Stomach smooth muscle (tissue), 2 donors: ENCODE measurements at regions not wholly inside any gene's neighbourhood (a gene's known extent, or its start where the extent isn't known, plus 50 kb on each side); places are given as distances from the start of the nearest gene placed in this dataset.

ENCODE experiments used
- H3K27ac ChIP-seq: one replicate; pipeline ENCODE4 v1.7.0; 2013; ENCODE audit warnings: mild to moderate bottlenecking, low read length, inconsistent platforms
- H3K27me3 ChIP-seq, 2 donors: one replicate each; pipeline ENCODE4 v1.7.0; 2013; ENCODE audit warnings: low read length in 2 of 2; ENCODE audit not compliant: insufficient read depth in 2 of 2, control insufficient read depth in 1 of 2
- H3K36me3 ChIP-seq, 2 donors: one replicate each; pipeline ENCODE4 v1.7.0; 2013; ENCODE audit warnings: low read length in 2 of 2; ENCODE audit not compliant: control insufficient read depth in 2 of 2, insufficient read depth in 2 of 2
- H3K4me1 ChIP-seq: one replicate; pipeline ENCODE4 v1.7.0; 2013; ENCODE audit warnings: low read length; ENCODE audit not compliant: control insufficient read depth, insufficient read depth
- H3K4me3 ChIP-seq, 2 donors: one replicate each; pipeline ENCODE4 v1.7.0; 2013; ENCODE audit warnings: low read length in 2 of 2
- H3K9ac ChIP-seq, 2 donors: one replicate each; pipeline ENCODE4 v1.7.0; 2013; ENCODE audit warnings: low read length in 2 of 2, mild to moderate bottlenecking in 1 of 2
- H3K9me3 ChIP-seq, 2 donors: one replicate each; pipeline ENCODE4 v1.7.0; 2013; ENCODE audit warnings: low read length in 2 of 2; ENCODE audit not compliant: control insufficient read depth in 2 of 2
- donor health status: healthy.
- donor health status: Pancreatic carcinoma.

DNA sequence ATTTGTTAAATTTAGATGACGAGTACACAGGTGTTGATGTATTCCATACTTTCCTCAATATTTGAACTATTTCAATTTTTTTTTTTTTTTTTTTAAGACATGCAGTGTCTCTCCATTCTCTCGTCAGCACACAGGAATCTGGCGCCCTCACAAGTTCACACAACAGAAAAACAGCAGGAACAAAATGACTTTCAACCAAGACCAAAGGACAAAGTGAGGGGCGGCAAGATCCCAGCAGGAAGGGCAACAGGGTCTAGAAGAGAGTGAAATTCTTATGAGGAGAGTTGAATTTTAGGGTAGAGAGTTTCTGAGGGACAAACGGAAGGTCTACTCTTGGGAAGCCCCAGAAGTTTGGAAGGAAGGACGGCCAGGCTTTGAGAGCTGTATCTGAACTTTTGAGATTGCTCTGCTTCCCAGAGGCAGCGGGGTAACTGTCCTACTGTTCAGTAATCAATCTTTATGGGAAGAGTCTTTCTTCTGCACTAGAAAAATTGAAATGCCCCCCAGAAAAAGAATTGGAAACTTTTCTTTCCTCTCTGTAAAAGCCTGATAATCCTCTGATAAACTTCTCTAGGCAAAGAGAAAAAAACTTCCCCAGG, 760.2 kb downstream of the RAB28 start:
- H3K9ac ChIP-seq, result no peak overlapping the region
- H3K9me3 ChIP-seq, result no peaks in the 10 kb centered on the region
- no peak overlapping the region for H3K27ac ChIP-seq
- H3K36me3 ChIP-seq, result no peaks in the 10 kb centered on the region
- no peak overlapping the region for H3K4me3 ChIP-seq
- no peaks in the 10 kb centered on the region for H3K4me1 ChIP-seq
- no peaks in the 10 kb centered on the region for H3K27me3 ChIP-seq

DNA sequence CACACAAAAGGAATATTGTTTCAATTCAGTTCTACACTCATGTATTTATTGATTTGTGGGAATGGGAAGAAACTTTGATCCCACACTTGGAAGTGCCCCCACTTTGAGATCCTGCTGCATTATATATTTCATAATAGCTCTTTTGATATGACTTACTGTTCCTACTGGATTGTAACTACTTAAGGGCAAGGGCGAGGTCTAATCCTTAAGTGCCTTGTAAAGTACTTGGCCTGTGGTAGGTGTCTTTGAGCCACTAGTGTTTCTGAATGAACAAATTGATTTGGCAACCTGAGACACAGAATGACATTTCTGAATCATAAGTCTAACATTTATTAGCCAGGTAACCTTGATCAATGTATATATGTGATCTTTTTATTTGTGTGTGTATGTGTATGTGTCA, 767.2 kb downstream of the RAB28 start:
- no peak overlapping the region for H3K9ac ChIP-seq
- no peak overlapping the region for H3K27ac ChIP-seq
- no peaks in the 10 kb centered on the region for H3K36me3 ChIP-seq
- no peaks in the 10 kb centered on the region for H3K4me1 ChIP-seq
- no peaks in the 10 kb centered on the region for H3K27me3 ChIP-seq
- no peaks in the 10 kb centered on the region for H3K9me3 ChIP-seq
- no peak overlapping the region for H3K4me3 ChIP-seq

DNA sequence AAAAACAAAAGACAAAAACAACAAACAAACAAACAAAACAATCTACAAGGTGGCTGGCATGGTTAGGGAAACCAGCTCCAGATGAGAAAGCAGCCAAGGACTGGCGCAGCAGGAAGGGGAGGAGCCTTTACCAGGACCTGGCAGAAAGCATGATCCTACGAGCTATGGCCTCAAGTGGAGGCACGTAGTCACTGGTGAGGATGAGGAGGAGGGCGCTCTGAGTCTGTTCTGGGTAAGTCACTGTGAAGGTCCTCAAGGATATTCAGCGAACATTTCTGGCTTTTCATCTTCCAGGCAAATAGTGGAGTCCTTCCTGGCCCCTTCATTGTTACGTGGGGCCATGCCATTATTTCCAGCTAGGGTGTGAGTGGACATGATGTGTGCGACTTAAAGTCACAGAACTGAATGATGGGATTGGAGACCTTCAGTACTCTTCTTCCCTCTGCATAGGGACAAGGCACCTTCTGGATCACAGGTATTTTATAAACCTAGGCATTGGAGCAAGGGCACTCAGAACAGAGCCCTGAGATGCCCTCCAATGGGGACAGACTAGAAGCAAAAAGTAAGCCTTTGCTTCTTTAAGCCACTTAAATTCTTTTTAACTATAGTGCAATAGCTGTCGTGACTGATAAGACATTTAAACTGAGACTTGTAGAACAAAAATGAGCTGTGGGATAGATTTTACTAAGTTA, 771.3 kb downstream of the RAB28 start:
- Histone ChIP-seq H3K27ac (no peak overlapping the region), H3K36me3 (no peaks in the 10 kb centered on the region), H3K4me1 (no peaks in the 10 kb centered on the region), H3K4me3 (no peak overlapping the region), H3K9ac (no peak overlapping the region), H3K9me3 (no peaks in the 10 kb centered on the region), H3K27me3 (no peaks in the 10 kb centered on the region)

DNA sequence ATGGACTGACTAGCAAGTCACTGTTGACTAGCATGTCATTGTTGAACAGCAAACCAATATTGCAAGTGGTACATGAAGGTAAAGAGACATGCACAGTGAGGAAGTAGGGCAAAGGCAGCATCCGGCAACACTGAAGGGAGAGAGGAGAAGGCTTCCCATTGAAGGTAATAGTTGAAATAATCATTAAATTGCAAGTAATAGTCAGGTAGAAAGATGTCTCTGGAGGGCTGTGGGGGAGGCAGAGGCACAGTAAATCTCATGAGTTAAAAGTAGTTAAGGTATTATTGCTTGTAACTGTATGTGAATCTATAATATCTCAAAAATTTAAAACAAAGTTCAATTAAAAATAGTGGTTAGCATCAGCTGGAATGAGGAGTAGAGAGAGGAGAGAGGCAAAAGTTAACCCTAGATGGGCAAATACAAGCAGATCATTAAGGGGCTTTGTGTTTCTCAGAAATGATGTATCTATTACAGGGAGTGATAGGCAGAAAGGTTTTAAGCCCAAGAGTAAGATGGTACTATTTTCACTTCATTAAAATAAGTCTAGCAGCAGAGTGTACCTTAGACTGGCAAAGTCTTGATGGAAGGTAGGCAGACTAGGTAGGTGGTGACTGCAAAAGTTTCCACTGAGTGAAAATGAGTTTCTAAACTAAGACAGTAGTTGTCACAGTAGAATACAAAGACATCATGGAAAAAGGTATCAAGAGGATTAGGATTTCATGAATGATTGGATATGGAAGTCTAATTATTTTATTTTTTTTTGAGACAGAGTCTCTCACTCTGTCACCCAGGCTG, 776.6 kb downstream of the RAB28 start:
- H3K9me3 ChIP-seq, result no peaks in the 10 kb centered on the region
- no peak overlapping the region for H3K9ac ChIP-seq

DNA sequence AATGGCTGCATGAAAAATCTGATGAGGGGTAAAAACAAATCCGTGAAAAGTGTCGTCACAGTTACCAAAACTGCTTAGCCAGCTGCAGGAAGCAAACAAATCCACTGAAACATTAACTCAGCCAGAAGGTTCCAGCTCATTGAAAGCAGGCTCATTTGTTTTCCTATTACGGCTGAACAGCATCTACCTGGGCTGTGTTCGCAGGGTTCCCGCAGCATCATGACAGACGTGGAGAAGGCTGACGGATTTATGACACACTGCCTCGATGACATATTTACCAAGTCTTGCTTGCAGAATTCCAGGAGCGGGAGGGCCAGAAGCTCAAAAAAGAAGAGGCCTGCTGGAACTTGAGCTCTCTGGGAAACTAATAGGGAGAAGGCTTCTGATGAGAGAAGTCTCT, 781.1 kb downstream of the RAB28 start:
- no peak overlapping the region for H3K9ac ChIP-seq
- H3K4me3 ChIP-seq, result no peak overlapping the region
- H3K9me3 ChIP-seq, result no peaks in the 10 kb centered on the region
- no peak overlapping the region for H3K27ac ChIP-seq
- H3K4me1 ChIP-seq, result no peaks in the 10 kb centered on the region
- no peaks in the 10 kb centered on the region for H3K27me3 ChIP-seq
- H3K36me3 ChIP-seq, result no peaks in the 10 kb centered on the region

More for the DNA sequence above, 776.6 kb downstream of the RAB28 start:
- Histone ChIP-seq H3K4me1 (no peaks in the 10 kb centered on the region), H3K36me3 (no peaks in the 10 kb centered on the region), H3K4me3 (no peak overlapping the region), H3K27ac (no peak overlapping the region), H3K27me3 (no peaks in the 10 kb centered on the region)

DNA sequence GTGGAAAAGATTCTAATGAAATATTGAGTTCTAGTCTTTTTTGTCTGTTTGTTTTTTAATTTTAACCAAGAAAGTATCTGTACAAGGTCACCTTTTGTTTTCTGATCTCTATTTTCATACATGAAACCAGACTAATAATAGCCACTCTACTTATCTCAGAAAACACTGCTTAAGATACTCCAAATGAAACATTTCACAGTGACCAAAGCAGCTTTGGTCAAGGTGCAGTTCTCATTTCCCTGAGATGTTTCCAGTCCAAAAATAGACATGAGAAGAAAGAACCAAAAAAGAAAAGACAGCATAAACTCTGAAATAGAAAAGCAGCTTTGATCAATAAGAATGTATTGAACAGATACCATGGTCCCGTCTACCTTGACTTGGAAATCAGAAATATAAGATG, 782.8 kb downstream of the RAB28 start:
- no peaks in the 10 kb centered on the region for H3K4me1 ChIP-seq
- no peak overlapping the region for H3K27ac ChIP-seq
- H3K27me3 ChIP-seq, result no peaks in the 10 kb centered on the region
- no peak overlapping the region for H3K4me3 ChIP-seq
- no peak overlapping the region for H3K9ac ChIP-seq
- no peaks in the 10 kb centered on the region for H3K9me3 ChIP-seq
- no peaks in the 10 kb centered on the region for H3K36me3 ChIP-seq

DNA sequence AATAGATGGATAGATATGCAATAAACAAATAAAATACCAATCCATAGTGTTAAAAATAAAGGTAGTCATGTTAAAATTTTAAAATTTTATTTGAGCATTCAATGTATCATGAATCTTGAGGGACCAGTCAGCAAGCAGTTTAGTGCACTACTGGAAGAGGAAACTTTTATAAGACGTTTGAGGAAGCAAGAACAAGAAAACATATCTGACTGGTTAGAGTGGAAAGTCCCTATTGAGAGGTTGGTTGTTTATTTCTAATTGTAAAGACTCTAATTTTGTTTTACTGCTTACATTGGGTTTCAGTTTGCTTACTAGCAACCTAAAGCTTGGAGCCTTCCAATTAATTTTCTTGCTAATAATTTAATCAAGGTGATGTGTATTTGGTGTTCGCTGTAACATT, 786.2 kb downstream of the RAB28 start:
- H3K27ac ChIP-seq, result no peak overlapping the region
- no peaks in the 10 kb centered on the region for H3K4me1 ChIP-seq
- no peak overlapping the region for H3K4me3 ChIP-seq
- no peaks in the 10 kb centered on the region for H3K27me3 ChIP-seq
- H3K36me3 ChIP-seq, result no peaks in the 10 kb centered on the region
- H3K9me3 ChIP-seq, result no peaks in the 10 kb centered on the region
- no peak overlapping the region for H3K9ac ChIP-seq

DNA sequence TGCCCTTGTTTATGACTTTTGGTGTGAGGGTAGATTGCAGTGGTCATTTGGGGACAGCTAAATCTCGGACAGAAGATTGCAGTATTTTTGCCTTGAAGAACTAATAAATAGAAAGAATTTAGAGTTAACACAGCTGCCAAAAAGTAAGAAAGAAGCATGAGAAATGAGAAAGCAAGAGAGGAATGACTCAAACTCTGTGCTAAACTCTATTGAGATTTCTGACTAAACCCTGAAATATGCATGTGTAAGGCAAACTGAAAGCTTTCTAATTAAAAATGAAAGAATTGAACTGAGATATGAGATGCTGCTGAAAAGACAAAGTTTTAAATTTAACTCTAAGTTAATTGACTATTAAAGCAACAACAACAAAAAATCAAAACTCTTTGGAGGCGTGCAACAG, 791.3 kb downstream of the RAB28 start:
- H3K4me1 ChIP-seq, result no peaks in the 10 kb centered on the region
- H3K9ac ChIP-seq, result no peak overlapping the region
- no peaks in the 10 kb centered on the region for H3K27me3 ChIP-seq
- H3K4me3 ChIP-seq, result no peak overlapping the region
- H3K9me3 ChIP-seq, result no peaks in the 10 kb centered on the region
- H3K27ac ChIP-seq, result no peak overlapping the region
- H3K36me3 ChIP-seq, result no peaks in the 10 kb centered on the region

DNA sequence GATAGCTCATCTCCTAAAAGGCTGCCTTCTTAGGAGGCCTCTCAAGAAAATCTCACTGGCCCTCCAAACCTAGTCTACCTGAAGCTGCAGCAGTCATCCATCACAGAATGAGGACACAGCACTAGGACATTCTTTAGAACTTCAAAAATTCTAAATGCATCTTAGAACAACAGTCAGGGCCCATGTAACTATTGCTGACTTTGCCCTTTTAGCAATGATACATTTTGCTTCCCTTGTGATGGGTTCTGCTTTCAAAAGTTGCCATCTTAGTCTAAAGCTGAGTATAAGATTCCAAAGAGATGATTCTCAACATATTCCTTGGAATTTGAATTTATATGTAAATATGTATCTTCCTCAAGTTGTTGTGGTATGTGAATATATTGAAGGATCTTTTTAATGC, 793.0 kb downstream of the RAB28 start:
- H3K4me3 ChIP-seq, result no peak overlapping the region
- no peak overlapping the region for H3K9ac ChIP-seq
- H3K27me3 ChIP-seq, result no peaks in the 10 kb centered on the region

DNA sequence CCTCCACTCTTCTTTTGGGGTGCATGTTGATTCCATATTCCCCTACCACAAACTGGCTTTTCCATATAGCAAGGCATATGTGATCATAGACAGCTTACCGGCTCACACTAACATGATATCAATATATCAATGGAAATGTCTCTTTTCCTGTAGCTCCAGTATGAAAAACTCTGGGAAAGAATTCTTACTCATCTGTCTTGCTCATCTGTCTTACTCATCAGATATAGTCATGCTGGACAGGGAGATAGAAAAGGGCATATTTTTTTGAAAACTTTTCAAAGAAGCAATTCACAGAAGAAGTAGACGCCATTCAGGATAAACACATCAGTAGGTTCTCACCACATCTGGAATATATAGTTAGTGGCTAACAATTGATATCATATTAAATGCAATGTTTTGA, 794.7 kb downstream of the RAB28 start:
- Histone ChIP-seq H3K36me3 (no peaks in the 10 kb centered on the region), H3K9me3 (no peaks in the 10 kb centered on the region), H3K27me3 (no peaks in the 10 kb centered on the region), H3K4me1 (no peaks in the 10 kb centered on the region), H3K9ac (no peak overlapping the region), H3K27ac (no peak overlapping the region), H3K4me3 (no peak overlapping the region)

More for the DNA sequence above, 793.0 kb downstream of the RAB28 start:
- no peak overlapping the region for H3K27ac ChIP-seq
- no peaks in the 10 kb centered on the region for H3K9me3 ChIP-seq
- H3K4me1 ChIP-seq, result no peaks in the 10 kb centered on the region
- no peaks in the 10 kb centered on the region for H3K36me3 ChIP-seq

DNA sequence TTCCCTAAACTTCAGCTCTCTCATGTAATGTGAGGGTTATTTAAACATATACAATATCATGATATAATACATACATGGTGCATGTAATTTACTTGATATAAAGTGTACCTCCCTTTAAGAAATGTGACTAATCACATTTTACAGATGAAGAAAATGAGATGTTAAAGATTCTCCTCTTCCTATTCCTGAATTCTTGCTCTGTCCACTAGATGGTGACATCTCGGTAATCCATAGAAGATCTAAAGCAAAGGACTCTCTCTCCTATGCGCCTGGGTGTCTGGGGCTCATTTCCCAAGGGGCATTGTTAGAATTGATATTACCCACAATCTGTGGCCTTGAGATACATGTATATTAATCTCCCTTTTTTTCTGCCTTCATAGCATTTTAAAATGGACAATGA, 804.9 kb downstream of the RAB28 start:
- no peak overlapping the region for H3K4me3 ChIP-seq
- H3K9me3 ChIP-seq, result peaks cover 2% of the 10 kb centered on the region in 2 donors
- no peak overlapping the region for H3K27ac ChIP-seq
- no peaks in the 10 kb centered on the region for H3K27me3 ChIP-seq
- no peaks in the 10 kb centered on the region for H3K4me1 ChIP-seq
- no peak overlapping the region for H3K9ac ChIP-seq
- no peaks in the 10 kb centered on the region for H3K36me3 ChIP-seq
